Stimulated activated naive CD8-positive, alpha-beta T cell treated with anti-CD3 and anti-CD28 coated beads, Interleukin-15, Interleukin-2, amounts not matched to agents 100 U/mL and 50 U/mL, for 24 hours (primary cell): ENCODE measurements at regions not wholly inside any gene's neighbourhood (a gene's known extent, or its start where the extent isn't known, plus 50 kb on each side); places are given as distances from the start of the nearest gene placed in this dataset.
"Not testable (repeated sequence)": the region's sequence is repeated elsewhere in the genome, so short reads cannot be mapped to it uniquely, and the experiment has no call there.

Experiments used
- ATAC-seq: fragments of 150-1000 bp; cut with Tn5 transposase; one replicate; pipeline ENCODE4 v1.10.0; 2021
- DNase-seq: peaks from one replicate; pipeline ENCODE4 v3.0.0; 2021

GRCh38 chr6:170193326-170193821 is 97.5 kb downstream of the DLL1 start:
- DNase-seq (no peak), ATAC-seq (no peak)

- ATAC-seq (no peak), DNase-seq (no peak)
Measured at GRCh38 chr6:170192905-170193304, 98.0 kb downstream of the DLL1 start.

GRCh38 chr6:170192101-170192500 is 98.8 kb downstream of the DLL1 start:
- not testable (repeated sequence) for ATAC-seq, DNase-seq

GRCh38 chr6:170190046-170190445 is 100.8 kb downstream of the DLL1 start:
- no peak for DNase-seq
- ATAC-seq, result no peak

GRCh38 chr6:170189236-170189635 is 101.6 kb downstream of the DLL1 start:
- ATAC-seq (no peak), DNase-seq (no peak)

GRCh38 chr6:170188571-170189001 is 102.3 kb downstream of the DLL1 start:
- no peak for ATAC-seq
- DNase-seq, result no peak

GRCh38 chr6:170187669-170188566 is 103.0 kb downstream of the DLL1 start:
- DNase-seq, result no peak

GRCh38 chr6:170186941-170187668 is 103.8 kb downstream of the DLL1 start:
- ATAC-seq (no peak), DNase-seq (no peak)

More at GRCh38 chr6:170187669-170188566, 103.0 kb downstream of the DLL1 start:
- ATAC-seq, result no peak

GRCh38 chr6:170186006-170186935 is 104.6 kb downstream of the DLL1 start:
- ATAC-seq, result no peak
- DNase-seq, result no peak

GRCh38 chr6:170185175-170185978 is 105.5 kb downstream of the DLL1 start:
- no peak for ATAC-seq
- DNase-seq, result no peak

- ATAC-seq, result no peak
Measured at GRCh38 chr6:170184316-170184715, 106.6 kb downstream of the DLL1 start.

GRCh38 chr6:170183521-170183920 is 107.4 kb downstream of the DLL1 start:
- DNase-seq (no peak), ATAC-seq (no peak)

More at GRCh38 chr6:170184316-170184715, 106.6 kb downstream of the DLL1 start:
- no peak for DNase-seq

- DNase-seq (no peak), ATAC-seq (no peak)
Measured at GRCh38 chr6:170182781-170183120, 108.1 kb downstream of the DLL1 start.

- ATAC-seq, result no peak
- DNase-seq, result no peak
Measured at GRCh38 chr6:170182093-170182780, 108.6 kb downstream of the DLL1 start.

GRCh38 chr6:170181338-170181690 is 109.6 kb downstream of the DLL1 start:
- DNase-seq (no peak), ATAC-seq (no peak)

GRCh38 chr6:170180671-170181337 is 110.1 kb downstream of the DLL1 start:
- no peak for DNase-seq

GRCh38 chr6:170179616-170180324 is 111.1 kb downstream of the DLL1 start:
- DNase-seq, result no peak
- no peak for ATAC-seq

More at GRCh38 chr6:170180671-170181337, 110.1 kb downstream of the DLL1 start:
- ATAC-seq, result no peak

- DNase-seq, result no peak
Measured at GRCh38 chr6:170178561-170179477, 112.1 kb downstream of the DLL1 start.

More at GRCh38 chr6:170178561-170179477, 112.1 kb downstream of the DLL1 start:
- ATAC-seq, result no peak
